Lung (tissue), 11 donors: ENCODE measurements at regions not wholly inside any gene's neighbourhood (a gene's known extent, or its start where the extent isn't known, plus 50 kb on each side); places are given as distances from the start of the nearest gene placed in this dataset.

Source experiments
- ATAC-seq: fragments of 200-7000 bp; cut with Tn5 transposase; one replicate; pipeline ENCODE4 v1.9.1; 2020; ENCODE audit warnings: moderate number of reproducible peaks; ENCODE audit not compliant: insufficient read depth, low FRiP score
- DNase-seq, 3 donors: peaks; one replicate each; pipeline ENCODE4 v3.0.0-alpha.2; 2013 to 2017
- H3K27ac ChIP-seq, 2 donors: one replicate each; pipeline ENCODE4 v1.5.1; 2013; ENCODE audit warnings: mild to moderate bottlenecking in 2 of 2, moderate library complexity in 2 of 2, control low read depth in 1 of 2, inconsistent platforms in 1 of 2, low read depth in 1 of 2, low read length in 1 of 2
- H3K27me3 ChIP-seq, 3 donors: one replicate each; pipeline ENCODE4 v1.5.1; 2013; ENCODE audit warnings: low read length in 2 of 3; ENCODE audit not compliant: control insufficient read depth in 3 of 3, insufficient read depth in 3 of 3
- H3K36me3 ChIP-seq, 4 donors: one replicate each; pipeline ENCODE4 v1.5.1; 2013; ENCODE audit warnings: low read length in 4 of 4, mild to moderate bottlenecking in 1 of 4, moderate library complexity in 1 of 4; ENCODE audit not compliant: control insufficient read depth in 4 of 4, insufficient read depth in 4 of 4
- H3K4me1 ChIP-seq, 5 donors: one replicate each; pipeline ENCODE4 v1.5.1; 2013; ENCODE audit warnings: low read length in 5 of 5, mild to moderate bottlenecking in 2 of 5, moderate library complexity in 1 of 5; ENCODE audit not compliant: control insufficient read depth in 5 of 5, insufficient read depth in 5 of 5
- H3K4me3 ChIP-seq: one replicate; pipeline ENCODE4 v1.5.1; 2013; ENCODE audit warnings: mild to moderate bottlenecking, control low read depth, moderate library complexity
- H3K9ac ChIP-seq, 2 donors: one replicate each; pipeline ENCODE4 v1.5.1; 2013; ENCODE audit warnings: low read length in 2 of 2, control low read depth in 1 of 2; ENCODE audit not compliant: insufficient read depth in 1 of 2
- H3K9me3 ChIP-seq, 4 donors: one replicate each; pipeline ENCODE4 v1.5.1; 2013; ENCODE audit warnings: low read length in 3 of 4, mild to moderate bottlenecking in 1 of 4, moderate library complexity in 1 of 4; ENCODE audit not compliant: control insufficient read depth in 4 of 4, insufficient read depth in 3 of 4
- WGBS, 2 donors: extraction: QIAGEN DNeasy Blood & Tissue Kit; methylation state at CpG; one replicate each; pipeline ENCODE4 v1.1.7; 2013; 5-methylcytosine and 5-hydroxymethylcytosine counted together
- TF ChIP-seq, protein P1 (sequence below): IDR thresholded peaks from 2 replicates; pipeline ENCODE4 v1.5.1; 2012; ENCODE audit warnings: mild to moderate bottlenecking; ENCODE audit errors: control extremely low read depth, extremely low read depth
- donor health status: control.
- donor health status: control.
- donor health status: Bipolar disorder and iron deficiency.
- donor health status: healthy.
- donor health status: DM: yes; HTN: yes; CAD: no.

DNA sequence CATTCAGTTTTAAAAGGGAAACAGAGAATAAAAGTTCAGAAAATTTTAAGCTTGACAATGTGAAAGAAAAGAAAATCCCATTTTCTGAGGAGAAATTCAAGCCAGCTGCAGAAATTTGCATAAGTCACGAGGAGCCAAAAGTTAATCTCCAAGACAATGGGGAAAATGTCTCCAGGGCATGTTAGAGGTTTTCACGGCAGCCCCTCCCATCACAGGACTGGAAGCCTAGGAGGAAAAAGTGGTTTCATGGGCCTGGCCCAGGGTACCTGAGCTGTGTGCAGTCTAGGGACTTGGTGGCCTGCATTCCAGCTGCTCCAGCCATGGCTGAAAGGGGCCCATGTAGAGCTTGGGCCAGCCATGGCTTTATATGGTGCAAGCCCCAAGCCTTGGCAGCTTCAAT is 59.6 kb upstream of the NXPH1 start:
- no peak overlapping the region for H3K4me3 ChIP-seq
- H3K4me1 ChIP-seq = no peaks in the 10 kb centered on the region
- H3K27ac ChIP-seq = no peak overlapping the region
- TF ChIP-seq, protein P1, sequence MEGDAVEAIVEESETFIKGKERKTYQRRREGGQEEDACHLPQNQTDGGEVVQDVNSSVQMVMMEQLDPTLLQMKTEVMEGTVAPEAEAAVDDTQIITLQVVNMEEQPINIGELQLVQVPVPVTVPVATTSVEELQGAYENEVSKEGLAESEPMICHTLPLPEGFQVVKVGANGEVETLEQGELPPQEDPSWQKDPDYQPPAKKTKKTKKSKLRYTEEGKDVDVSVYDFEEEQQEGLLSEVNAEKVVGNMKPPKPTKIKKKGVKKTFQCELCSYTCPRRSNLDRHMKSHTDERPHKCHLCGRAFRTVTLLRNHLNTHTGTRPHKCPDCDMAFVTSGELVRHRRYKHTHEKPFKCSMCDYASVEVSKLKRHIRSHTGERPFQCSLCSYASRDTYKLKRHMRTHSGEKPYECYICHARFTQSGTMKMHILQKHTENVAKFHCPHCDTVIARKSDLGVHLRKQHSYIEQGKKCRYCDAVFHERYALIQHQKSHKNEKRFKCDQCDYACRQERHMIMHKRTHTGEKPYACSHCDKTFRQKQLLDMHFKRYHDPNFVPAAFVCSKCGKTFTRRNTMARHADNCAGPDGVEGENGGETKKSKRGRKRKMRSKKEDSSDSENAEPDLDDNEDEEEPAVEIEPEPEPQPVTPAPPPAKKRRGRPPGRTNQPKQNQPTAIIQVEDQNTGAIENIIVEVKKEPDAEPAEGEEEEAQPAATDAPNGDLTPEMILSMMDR = no peak
- H3K36me3 ChIP-seq = no peaks in the 10 kb centered on the region
- H3K9ac ChIP-seq = no peak overlapping the region
- H3K27me3 ChIP-seq = no peaks in the 10 kb centered on the region
- ATAC-seq (no peak), DNase-seq (no peak)
- peaks cover 0 to 4% (median 0%) of the 10 kb centered on the region in 4 donors for H3K9me3 ChIP-seq
- WGBS, 2 donors = 81 to 94% methylated on average over 2 of the region's 2 CpGs

DNA sequence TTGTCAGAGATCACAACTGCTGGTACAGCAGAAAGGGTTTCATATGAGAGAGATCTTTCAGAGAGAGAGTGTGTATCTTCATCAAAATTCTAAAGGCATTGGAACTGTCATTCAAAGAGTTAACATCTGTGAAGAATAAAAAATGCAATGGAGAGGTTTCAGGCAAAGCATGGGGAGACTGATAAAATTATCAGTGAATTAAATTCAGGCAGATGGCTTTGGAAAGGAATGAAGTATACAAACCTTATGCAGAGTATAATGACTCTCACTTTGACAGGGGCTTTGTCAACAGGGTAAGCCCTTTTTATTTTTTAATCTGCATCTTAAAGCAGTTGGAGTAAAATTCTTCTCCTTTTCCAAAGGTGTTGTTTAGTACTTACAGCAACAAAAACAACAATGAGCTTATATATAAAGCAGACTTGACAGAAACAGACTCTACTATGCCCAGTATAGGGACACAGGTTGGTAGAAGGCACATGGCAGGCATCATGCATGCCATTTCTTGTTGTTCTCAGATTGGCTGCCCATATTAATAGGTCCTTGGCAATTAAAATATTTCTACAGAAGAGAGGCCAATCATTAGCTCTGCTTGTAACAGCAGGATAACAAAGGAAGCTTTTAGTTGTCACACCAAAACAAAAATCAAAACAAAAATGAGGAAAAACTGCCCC is 54.9 kb upstream of the NXPH1 start:
- ATAC-seq = no peak

DNA sequence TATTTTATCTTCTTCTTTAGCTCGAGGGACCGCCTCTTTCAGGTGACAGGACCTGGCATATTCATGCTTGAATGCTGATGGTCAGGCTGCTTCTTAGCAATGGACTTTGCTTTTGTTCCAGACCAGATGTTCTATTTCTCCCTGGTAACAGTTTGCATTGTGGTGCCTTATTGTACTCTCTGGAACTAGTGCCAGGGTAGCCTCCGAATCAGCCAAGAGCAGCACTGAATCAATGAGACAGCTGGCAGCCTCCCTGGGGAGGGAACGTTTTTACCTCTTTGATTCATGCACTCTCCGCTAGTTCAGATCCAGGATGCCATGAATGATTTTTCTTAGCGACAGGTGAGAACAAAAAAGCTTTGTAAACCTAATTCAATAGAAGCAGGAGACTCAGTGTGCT is 54.1 kb upstream of the NXPH1 start:
- no peak for DNase-seq
- Histone ChIP-seq H3K9ac (no peak overlapping the region), H3K9me3 (no peaks in the 10 kb centered on the region), H3K4me1 (peaks cover 0 to 6% (median 0%) of the 10 kb centered on the region in 5 donors), H3K4me3 (no peak overlapping the region), H3K27ac (no peak overlapping the region), H3K36me3 (no peaks in the 10 kb centered on the region), H3K27me3 (no peaks in the 10 kb centered on the region)
- TF ChIP-seq, protein P1 = no peak
- 60% methylated on average over 6 of the region's 6 CpGs for WGBS, 2 donors
- no peak for ATAC-seq

More for the DNA sequence above, 54.9 kb upstream of the NXPH1 start:
- no peaks in the 10 kb centered on the region for H3K36me3 ChIP-seq
- no peak overlapping the region for H3K27ac ChIP-seq
- DNase-seq = no peak
- TF ChIP-seq, protein P1 = no peak
- no peaks in the 10 kb centered on the region for H3K27me3 ChIP-seq
- peaks cover 0 to 6% (median 0%) of the 10 kb centered on the region in 5 donors for H3K4me1 ChIP-seq
- H3K9ac ChIP-seq = no peak overlapping the region
- H3K9me3 ChIP-seq = peaks cover 0 to 2% (median 0%) of the 10 kb centered on the region in 4 donors
- no peak overlapping the region for H3K4me3 ChIP-seq

DNA sequence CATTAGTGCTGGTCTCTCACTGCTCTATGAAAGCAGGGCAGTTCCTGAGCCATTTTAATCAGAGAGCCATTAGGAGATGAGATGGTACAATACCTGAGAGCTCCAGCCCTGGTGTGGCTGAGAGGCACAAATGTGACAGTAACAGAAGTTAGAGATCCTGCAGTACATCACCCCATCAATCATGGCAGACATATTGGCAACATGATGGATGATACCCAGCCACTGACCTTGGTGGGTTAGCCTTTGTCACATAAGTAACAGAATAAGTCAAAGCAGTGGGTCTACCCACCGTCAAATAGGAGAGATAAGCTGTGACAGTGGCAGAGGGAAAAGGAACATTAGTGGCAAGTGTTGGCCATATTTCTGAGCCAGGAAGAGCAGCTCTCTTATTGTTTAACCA is 53.3 kb upstream of the NXPH1 start:
- Histone ChIP-seq H3K9me3 (no peaks in the 10 kb centered on the region), H3K36me3 (no peaks in the 10 kb centered on the region), H3K27ac (no peak overlapping the region), H3K9ac (no peak overlapping the region), H3K4me3 (no peak overlapping the region), H3K27me3 (no peaks in the 10 kb centered on the region), H3K4me1 (peaks cover 0 to 6% (median 0%) of the 10 kb centered on the region in 5 donors)
- DNase-seq (no peak), ATAC-seq (no peak)
- WGBS, 2 donors = 66 to 69% methylated on average over 1 of the region's 1 CpG
- TF ChIP-seq, protein P1 = no peak
